H1 (cell line): ENCODE measurements at regions not wholly inside any gene's neighbourhood (a gene's known extent, or its start where the extent isn't known, plus 50 kb on each side); places are given as distances from the start of the nearest gene placed in this dataset.

Experiments used
- GTF2F1 ChIP-seq: IDR thresholded peaks from 2 replicates; pipeline ENCODE4 v1.6.1; 2012; ENCODE audit warnings: low read depth, low read length, improper control_type of control experiment, borderline replicate concordance
- ZNF274 ChIP-seq: IDR thresholded peaks from 2 replicates; pipeline ENCODE4 v1.7.0; 2012; ENCODE audit warnings: low read length, borderline replicate concordance; ENCODE audit errors: extremely low read depth
- TF ChIP-seq, protein P1 (sequence below), 3 experiments: IDR thresholded peaks; 1 replicate in 2 of 3; 2 replicates in 1 of 3; pipeline versions ENCODE4 v1.5.1 to v1.6.1; 2011; ENCODE audit warnings: low read length in 3 of 3, mild to moderate bottlenecking in 3 of 3, inconsistent platforms in 2 of 3, low read depth in 1 of 3, moderate library complexity in 1 of 3; ENCODE audit not compliant: insufficient read depth in 1 of 3; ENCODE audit errors: control extremely low read depth in 1 of 3

DNA sequence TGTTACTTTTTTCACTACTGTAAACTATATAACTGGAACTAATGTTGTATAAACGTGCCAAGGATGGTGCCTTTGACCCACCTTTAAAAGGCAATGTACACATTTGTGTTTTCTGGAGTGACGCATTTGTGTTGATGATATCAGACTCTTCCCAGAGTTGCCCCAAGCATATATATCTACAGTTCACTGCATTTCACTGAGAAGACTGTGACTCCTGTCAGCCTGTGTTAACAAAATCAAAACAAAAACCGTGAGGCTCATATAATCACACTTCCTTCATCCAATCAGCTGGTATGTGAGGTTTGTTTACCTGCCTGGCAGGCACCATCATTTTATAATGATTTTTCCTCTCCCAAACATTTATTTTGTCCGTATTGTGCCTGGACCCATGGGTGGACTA lies 117.6 kb upstream of the ROBO1 start (continued):
- no peak for TF ChIP-seq GTF2F1
- TF ChIP-seq ZNF274: no peak
- TF ChIP-seq, protein P1, sequence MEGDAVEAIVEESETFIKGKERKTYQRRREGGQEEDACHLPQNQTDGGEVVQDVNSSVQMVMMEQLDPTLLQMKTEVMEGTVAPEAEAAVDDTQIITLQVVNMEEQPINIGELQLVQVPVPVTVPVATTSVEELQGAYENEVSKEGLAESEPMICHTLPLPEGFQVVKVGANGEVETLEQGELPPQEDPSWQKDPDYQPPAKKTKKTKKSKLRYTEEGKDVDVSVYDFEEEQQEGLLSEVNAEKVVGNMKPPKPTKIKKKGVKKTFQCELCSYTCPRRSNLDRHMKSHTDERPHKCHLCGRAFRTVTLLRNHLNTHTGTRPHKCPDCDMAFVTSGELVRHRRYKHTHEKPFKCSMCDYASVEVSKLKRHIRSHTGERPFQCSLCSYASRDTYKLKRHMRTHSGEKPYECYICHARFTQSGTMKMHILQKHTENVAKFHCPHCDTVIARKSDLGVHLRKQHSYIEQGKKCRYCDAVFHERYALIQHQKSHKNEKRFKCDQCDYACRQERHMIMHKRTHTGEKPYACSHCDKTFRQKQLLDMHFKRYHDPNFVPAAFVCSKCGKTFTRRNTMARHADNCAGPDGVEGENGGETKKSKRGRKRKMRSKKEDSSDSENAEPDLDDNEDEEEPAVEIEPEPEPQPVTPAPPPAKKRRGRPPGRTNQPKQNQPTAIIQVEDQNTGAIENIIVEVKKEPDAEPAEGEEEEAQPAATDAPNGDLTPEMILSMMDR (IDR thresholded peaks at IDR 0.05; ENCODE audit: control extremely low read depth in 1 of 3, insufficient read depth in 1 of 3, low read depth in 1 of 3, low read length in 3 of 3): no peak
